ENCODE measurements at regions not wholly inside any gene's neighbourhood (a gene's known extent, or its start where the extent isn't known, plus 50 kb on each side); places are given as distances from the start of the nearest gene placed in this dataset.

GRCh38 chr10:63901881-63902280 is 380.7 kb downstream of the REEP3 start:
- TF ChIP-seq CTCF (IDR thresholded peaks at IDR 0.05) (no peak), EZH2 (IDR thresholded peaks at IDR 0.05) (no peak), EZH2phosphoT487 (IDR thresholded peaks at IDR 0.05) (no peak)

All from neural progenitor cell (in vitro differentiated cells).